Activated CD8-positive, alpha-beta T cell treated with anti-CD3 and anti-CD28 coated beads, Interleukin-2, amount 10 ng/mL, durations not matched to agents 7 days and 5 days (primary cell): ENCODE measurements at regions not wholly inside any gene's neighbourhood (a gene's known extent, or its start where the extent isn't known, plus 50 kb on each side); places are given as distances from the start of the nearest gene placed in this dataset.

ENCODE experiments used
- ATAC-seq: fragments of 150-1000 bp; cut with Tn5 transposase; one replicate; pipeline ENCODE4 v1.10.0; 2021; ENCODE audit warnings: moderate library complexity
- CTCF ChIA-PET: fragments of 350-600 bp; sonication (Branson Sonifier 250); formaldehyde crosslinking; loops from one replicate; lab custom pipeline; 2021; ENCODE audit warnings: antibody characterized with exemption; lab: Charles Lee
- POLR2A ChIA-PET: fragments of 350-600 bp; sonication (Branson Sonifier 250); formaldehyde crosslinking; loops from one replicate; lab custom pipeline; 2021; ENCODE audit warnings: antibody characterized with exemption; lab: Charles Lee
- DNase-seq: peaks from one replicate; pipeline ENCODE4 v3.0.0-alpha.2; 2020
- H3K27ac Mint-ChIP-seq: one replicate; pipeline ENCODE4 v1.8.0; 2021; ENCODE audit warnings: mild to moderate bottlenecking, mixed read lengths
- H3K27me3 Mint-ChIP-seq: one replicate; pipeline ENCODE4 v1.8.0; 2021; ENCODE audit warnings: low read depth, mixed read lengths
- H3K36me3 Mint-ChIP-seq: one replicate; pipeline ENCODE4 v1.8.0; 2021; ENCODE audit warnings: low read depth, mixed read lengths
- H3K4me1 Mint-ChIP-seq: one replicate; pipeline ENCODE4 v1.8.0; 2021; ENCODE audit warnings: low read depth, mixed read lengths
- H3K4me3 Mint-ChIP-seq: one replicate; pipeline ENCODE4 v1.8.0; 2021; ENCODE audit warnings: mild to moderate bottlenecking, mixed read lengths
- H3K9me3 Mint-ChIP-seq: one replicate; pipeline ENCODE4 v1.8.0; 2022; ENCODE audit warnings: mixed read lengths; ENCODE audit not compliant: insufficient read depth

- ChIA-PET CTCF (no interaction called here), POLR2A (no interaction called here)
- no peak overlapping the region for H3K4me3 Mint-ChIP-seq
- H3K27me3 Mint-ChIP-seq, result no peaks in the 10 kb centered on the region
- H3K9me3 Mint-ChIP-seq, result no peaks in the 10 kb centered on the region
- DNase-seq, result no peak
- no peak overlapping the region for H3K27ac Mint-ChIP-seq
- no peaks in the 10 kb centered on the region for H3K4me1 Mint-ChIP-seq
- ATAC-seq, result no peak
- H3K36me3 Mint-ChIP-seq, result no peaks in the 10 kb centered on the region
These were observed 639.1 kb downstream of the BRD1 start for GRCh38 chr22:49188591-49188990.

GRCh38 chr22:49188091-49188490, 639.6 kb downstream of the BRD1 start:
- Mint-ChIP-seq H3K27ac (no peak overlapping the region), H3K4me3 (no peak overlapping the region), H3K4me1 (no peaks in the 10 kb centered on the region), H3K9me3 (no peaks in the 10 kb centered on the region), H3K27me3 (no peaks in the 10 kb centered on the region), H3K36me3 (no peaks in the 10 kb centered on the region)
- POLR2A ChIA-PET, result no interaction called here
- no peak for ATAC-seq
- CTCF ChIA-PET, result no interaction called here
- DNase-seq, result no peak

GRCh38 chr22:49186762-49187161, 640.9 kb downstream of the BRD1 start:
- ChIA-PET CTCF (no interaction called here), POLR2A (no interaction called here)
- Mint-ChIP-seq H3K27me3 (no peaks in the 10 kb centered on the region), H3K36me3 (no peaks in the 10 kb centered on the region), H3K4me3 (no peak overlapping the region), H3K27ac (no peak overlapping the region), H3K4me1 (no peaks in the 10 kb centered on the region), H3K9me3 (no peaks in the 10 kb centered on the region)
- no peak for DNase-seq
- ATAC-seq, result no peak

GRCh38 chr22:49186293-49186692, 641.4 kb downstream of the BRD1 start:
- Mint-ChIP-seq H3K36me3 (no peaks in the 10 kb centered on the region), H3K4me1 (no peaks in the 10 kb centered on the region), H3K9me3 (no peaks in the 10 kb centered on the region), H3K27me3 (no peaks in the 10 kb centered on the region), H3K4me3 (no peak overlapping the region), H3K27ac (no peak overlapping the region)
- ChIA-PET POLR2A (no interaction called here), CTCF (no interaction called here)
- ATAC-seq, result no peak
- no peak for DNase-seq

GRCh38 chr22:49185312-49185969, 642.2 kb downstream of the BRD1 start:
- CTCF ChIA-PET, result no interaction called here
- no peak overlapping the region for H3K27ac Mint-ChIP-seq

GRCh38 chr22:49184736-49185135, 642.9 kb downstream of the BRD1 start:
- POLR2A ChIA-PET, result no interaction called here
- Mint-ChIP-seq H3K27me3 (no peaks in the 10 kb centered on the region), H3K36me3 (no peaks in the 10 kb centered on the region), H3K4me3 (no peak overlapping the region), H3K4me1 (no peaks in the 10 kb centered on the region), H3K9me3 (no peaks in the 10 kb centered on the region), H3K27ac (no peak overlapping the region)
- ATAC-seq, result no peak
- no peak for DNase-seq
- CTCF ChIA-PET, result no interaction called here

More at GRCh38 chr22:49185312-49185969, 642.2 kb downstream of the BRD1 start:
- H3K9me3 Mint-ChIP-seq, result no peaks in the 10 kb centered on the region
- ATAC-seq (no peak), DNase-seq (no peak)
- POLR2A ChIA-PET, result no interaction called here
- no peaks in the 10 kb centered on the region for H3K36me3 Mint-ChIP-seq
- H3K27me3 Mint-ChIP-seq, result no peaks in the 10 kb centered on the region
- no peaks in the 10 kb centered on the region for H3K4me1 Mint-ChIP-seq
- no peak overlapping the region for H3K4me3 Mint-ChIP-seq

- POLR2A ChIA-PET, result no interaction called here
- Mint-ChIP-seq H3K9me3 (no peaks in the 10 kb centered on the region), H3K4me1 (no peaks in the 10 kb centered on the region), H3K4me3 (no peak overlapping the region), H3K27me3 (no peaks in the 10 kb centered on the region), H3K36me3 (no peaks in the 10 kb centered on the region), H3K27ac (no peak overlapping the region)
- ATAC-seq, result no peak
- CTCF ChIA-PET, result no interaction called here
- no peak for DNase-seq
These were observed 643.9 kb downstream of the BRD1 start for GRCh38 chr22:49183826-49184216.

GRCh38 chr22:49183208-49183825, 644.4 kb downstream of the BRD1 start:
- H3K4me3 Mint-ChIP-seq, result no peak overlapping the region
- no peak for ATAC-seq
- DNase-seq, result no peak
- H3K9me3 Mint-ChIP-seq, result no peaks in the 10 kb centered on the region
- H3K27ac Mint-ChIP-seq, result no peak overlapping the region
- no peaks in the 10 kb centered on the region for H3K36me3 Mint-ChIP-seq
- no peaks in the 10 kb centered on the region for H3K4me1 Mint-ChIP-seq
- no peaks in the 10 kb centered on the region for H3K27me3 Mint-ChIP-seq
- CTCF ChIA-PET, result no interaction called here
- POLR2A ChIA-PET, result no interaction called here

GRCh38 chr22:49182416-49182815, 645.3 kb downstream of the BRD1 start:
- ATAC-seq (no peak), DNase-seq (no peak)
- ChIA-PET POLR2A (no interaction called here), CTCF (no interaction called here)
- Mint-ChIP-seq H3K36me3 (no peaks in the 10 kb centered on the region), H3K9me3 (no peaks in the 10 kb centered on the region), H3K27me3 (no peaks in the 10 kb centered on the region), H3K4me1 (no peaks in the 10 kb centered on the region), H3K27ac (no peak overlapping the region), H3K4me3 (no peak overlapping the region)

- ChIA-PET POLR2A (no interaction called here), CTCF (no interaction called here)
- Mint-ChIP-seq H3K27ac (no peak overlapping the region), H3K36me3 (no peaks in the 10 kb centered on the region), H3K27me3 (no peaks in the 10 kb centered on the region), H3K9me3 (no peaks in the 10 kb centered on the region), H3K4me3 (no peak overlapping the region), H3K4me1 (no peaks in the 10 kb centered on the region)
- DNase-seq (no peak), ATAC-seq (no peak)
These were observed 645.7 kb downstream of the BRD1 start for GRCh38 chr22:49181942-49182341.

- no peak overlapping the region for H3K4me3 Mint-ChIP-seq
- DNase-seq (no peak), ATAC-seq (no peak)
- no peak overlapping the region for H3K27ac Mint-ChIP-seq
- ChIA-PET CTCF (no interaction called here), POLR2A (no interaction called here)
- no peaks in the 10 kb centered on the region for H3K9me3 Mint-ChIP-seq
- H3K27me3 Mint-ChIP-seq, result no peaks in the 10 kb centered on the region
- H3K36me3 Mint-ChIP-seq, result no peaks in the 10 kb centered on the region
- no peaks in the 10 kb centered on the region for H3K4me1 Mint-ChIP-seq
These were observed 646.2 kb downstream of the BRD1 start for GRCh38 chr22:49181431-49181830.

GRCh38 chr22:49180683-49181024, 647.0 kb downstream of the BRD1 start:
- Mint-ChIP-seq H3K4me1 (no peaks in the 10 kb centered on the region), H3K4me3 (no peak overlapping the region), H3K27ac (no peak overlapping the region), H3K27me3 (no peaks in the 10 kb centered on the region), H3K36me3 (no peaks in the 10 kb centered on the region), H3K9me3 (no peaks in the 10 kb centered on the region)
- no peak for ATAC-seq
- no peak for DNase-seq
- POLR2A ChIA-PET, result no interaction called here
- CTCF ChIA-PET, result no interaction called here
